AG04449 (cell line): ENCODE measurements at regions not wholly inside any gene's neighbourhood (a gene's known extent, or its start where the extent isn't known, plus 50 kb on each side); places are given as distances from the start of the nearest gene placed in this dataset.

ENCODE experiments used
- CTCF ChIA-PET: fragments of 350-600 bp; formaldehyde crosslinking; extraction: SDS; loops from one replicate; lab custom pipeline; 2021; ENCODE audit warnings: antibody characterized with exemption; lab: Yijun Ruan, JAX
- POLR2A ChIA-PET: fragments of 400-600, 350-600 bp; formaldehyde crosslinking; extraction: SDS; loops from one replicate; lab custom pipeline; 2020; ENCODE audit warnings: antibody characterized with exemption, inconsistent platforms; lab: Yijun Ruan, JAX
- DNase-seq: peaks from one replicate; pipeline ENCODE4 v3.0.0-alpha.2; 2010; ENCODE audit warnings: low read depth, low spot score
- H3K4me3 ChIP-seq: 2 replicates; pipeline ENCODE4 v1.5.1; 2011; ENCODE audit warnings: low read depth, mild to moderate bottlenecking, control low read depth, low read length
- CTCF ChIP-seq: IDR thresholded peaks from one replicate; pipeline ENCODE4 v1.5.1; 2011; ENCODE audit warnings: mild to moderate bottlenecking, moderate library complexity, low read length, control low read depth, inconsistent platforms; ENCODE audit not compliant: insufficient read depth; ENCODE audit errors: missing control alignments

- no peak for TF ChIP-seq CTCF
- DNase-seq: no peak
- ChIA-PET POLR2A (no interaction called here), CTCF (no interaction called here)
- no peak overlapping the region for H3K4me3 ChIP-seq
Measured at GRCh38 chr11:25939691-25940090, 392.2 kb upstream of the ANO3 start.

- POLR2A ChIA-PET: no interaction called here
- no peak for TF ChIP-seq CTCF
- CTCF ChIA-PET: no interaction called here
- DNase-seq: no peak
- no peak overlapping the region for H3K4me3 ChIP-seq
Measured at GRCh38 chr11:25941353-25941752, 390.6 kb upstream of the ANO3 start.

GRCh38 chr11:25943031-25943430 is 388.9 kb upstream of the ANO3 start:
- no peak overlapping the region for H3K4me3 ChIP-seq
- ChIA-PET CTCF (no interaction called here), POLR2A (no interaction called here)
- DNase-seq: no peak
- no peak for TF ChIP-seq CTCF

GRCh38 chr11:25943777-25944661 is 387.9 kb upstream of the ANO3 start:
- ChIA-PET CTCF (no interaction called here), POLR2A (no interaction called here)
- H3K4me3 ChIP-seq: no peak overlapping the region
- no peak for TF ChIP-seq CTCF
- DNase-seq: no peak

GRCh38 chr11:25949918-25950317 is 382.0 kb upstream of the ANO3 start:
- POLR2A ChIA-PET: no interaction called here
- DNase-seq: no peak
- CTCF ChIA-PET: no interaction called here
- no peak overlapping the region for H3K4me3 ChIP-seq
- TF ChIP-seq CTCF: no peak

GRCh38 chr11:25953006-25953405 is 378.9 kb upstream of the ANO3 start:
- ChIA-PET POLR2A (no interaction called here), CTCF (no interaction called here)

More at GRCh38 chr11:25953006-25953405, 378.9 kb upstream of the ANO3 start:
- DNase-seq: no peak
- no peak for TF ChIP-seq CTCF
- no peak overlapping the region for H3K4me3 ChIP-seq
